ENCODE measurements at regions not wholly inside any gene's neighbourhood (a gene's known extent, or its start where the extent isn't known, plus 50 kb on each side); places are given as distances from the start of the nearest gene placed in this dataset.

DNA sequence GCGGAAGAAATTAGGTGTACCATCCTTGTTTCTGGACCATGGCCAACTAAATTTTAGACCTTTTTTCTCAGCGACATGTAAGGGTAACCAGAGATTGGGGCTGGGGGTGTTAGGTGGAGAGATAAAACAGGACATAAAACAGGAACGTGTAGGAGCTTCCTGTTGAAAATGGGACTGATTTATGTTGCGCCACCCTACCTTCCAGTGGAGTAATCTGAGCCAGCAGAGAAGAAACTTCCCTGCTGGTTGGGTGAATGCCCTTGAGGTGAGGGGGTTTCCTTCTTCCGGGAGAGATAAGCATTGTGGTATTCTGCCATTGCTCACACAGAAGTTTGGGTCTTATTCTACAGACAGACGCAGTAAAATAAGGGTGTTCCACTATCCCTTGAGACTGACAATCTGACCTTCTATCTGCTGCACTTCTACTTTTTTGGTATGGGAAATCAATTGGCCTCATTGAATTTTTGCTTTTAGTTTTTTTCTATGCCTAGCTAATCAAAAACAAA, 417.6 kb downstream of the PCNX1 start (continued):
- TF ChIP-seq SAP30 (IDR thresholded peaks at IDR 0.05; ENCODE audit: borderline replicate concordance, insufficient read depth, low read depth, low read length, poor library complexity, severe bottlenecking) (no peak), DACH1 (IDR thresholded peaks at IDR 0.05; ENCODE audit: partially characterized antibody) (no peak), GABPB2 (CRISPR knock-in tag; conservative IDR thresholded peaks at IDR 0.05) (no peak), TCF7 (IDR thresholded peaks at IDR 0.05; ENCODE audit: borderline replicate concordance) (no peak), KLF10 (CRISPR knock-in tag; IDR thresholded peaks at IDR 0.05) (no peak), COPS2 (conservative IDR thresholded peaks at IDR 0.05) (no peak), SMAD4 (CRISPR knock-in tag; conservative IDR thresholded peaks at IDR 0.05) (peak; percentile 36), MED1 (CRISPR knock-in tag; IDR thresholded peaks at IDR 0.05; ENCODE audit: borderline replicate concordance) (no peak), ZNF263 (CRISPR knock-in tag; IDR thresholded peaks at IDR 0.05; ENCODE audit: borderline replicate concordance) (no peak), TRIM24 (IDR thresholded peaks at IDR 0.05) (peak; percentile 11 to 71; a peak in 2 of 4 replicates), FOXA3 (CRISPR knock-in tag; conservative IDR thresholded peaks at IDR 0.05 in 1 of 2, IDR thresholded peaks at IDR 0.05 in 1 of 2) (no peak), DEAF1 (CRISPR knock-in tag; IDR thresholded peaks at IDR 0.05) (no peak), ZNF133 (CRISPR knock-in tag; IDR thresholded peaks at IDR 0.05) (no peak), CHAMP1 (IDR thresholded peaks at IDR 0.05) (0 out of 2 replicates have a peak, but pooled peaks have one; percentile 37), RBBP5 (IDR thresholded peaks at IDR 0.05; ENCODE audit: borderline replicate concordance, insufficient read depth, low read length, poor library complexity, severe bottlenecking) (no peak)
- TF ChIP-seq, protein P1, sequence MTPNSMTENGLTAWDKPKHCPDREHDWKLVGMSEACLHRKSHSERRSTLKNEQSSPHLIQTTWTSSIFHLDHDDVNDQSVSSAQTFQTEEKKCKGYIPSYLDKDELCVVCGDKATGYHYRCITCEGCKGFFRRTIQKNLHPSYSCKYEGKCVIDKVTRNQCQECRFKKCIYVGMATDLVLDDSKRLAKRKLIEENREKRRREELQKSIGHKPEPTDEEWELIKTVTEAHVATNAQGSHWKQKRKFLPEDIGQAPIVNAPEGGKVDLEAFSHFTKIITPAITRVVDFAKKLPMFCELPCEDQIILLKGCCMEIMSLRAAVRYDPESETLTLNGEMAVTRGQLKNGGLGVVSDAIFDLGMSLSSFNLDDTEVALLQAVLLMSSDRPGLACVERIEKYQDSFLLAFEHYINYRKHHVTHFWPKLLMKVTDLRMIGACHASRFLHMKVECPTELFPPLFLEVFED (CRISPR knock-in tag; conservative IDR thresholded peaks at IDR 0.05), result no peak
- TF ChIP-seq, protein P2, sequence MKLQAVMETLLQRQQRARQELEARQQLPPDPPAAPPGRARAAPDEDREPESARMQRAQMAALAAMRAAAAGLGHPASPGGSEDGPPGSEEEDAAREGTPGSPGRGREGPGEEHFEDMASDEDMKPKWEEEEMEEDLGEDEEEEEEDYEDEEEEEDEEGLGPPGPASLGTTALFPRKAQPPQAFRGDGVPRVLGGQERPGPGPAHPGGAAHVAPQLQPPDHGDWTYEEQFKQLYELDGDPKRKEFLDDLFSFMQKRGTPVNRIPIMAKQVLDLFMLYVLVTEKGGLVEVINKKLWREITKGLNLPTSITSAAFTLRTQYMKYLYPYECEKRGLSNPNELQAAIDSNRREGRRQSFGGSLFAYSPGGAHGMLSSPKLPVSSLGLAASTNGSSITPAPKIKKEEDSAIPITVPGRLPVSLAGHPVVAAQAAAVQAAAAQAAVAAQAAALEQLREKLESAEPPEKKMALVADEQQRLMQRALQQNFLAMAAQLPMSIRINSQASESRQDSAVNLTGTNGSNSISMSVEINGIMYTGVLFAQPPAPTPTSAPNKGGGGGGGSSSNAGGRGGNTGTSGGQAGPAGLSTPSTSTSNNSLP (IDR thresholded peaks at IDR 0.05; ENCODE audit: borderline replicate concordance, low read depth, low read length), result no peak
- TF ChIP-seq, protein P3, sequence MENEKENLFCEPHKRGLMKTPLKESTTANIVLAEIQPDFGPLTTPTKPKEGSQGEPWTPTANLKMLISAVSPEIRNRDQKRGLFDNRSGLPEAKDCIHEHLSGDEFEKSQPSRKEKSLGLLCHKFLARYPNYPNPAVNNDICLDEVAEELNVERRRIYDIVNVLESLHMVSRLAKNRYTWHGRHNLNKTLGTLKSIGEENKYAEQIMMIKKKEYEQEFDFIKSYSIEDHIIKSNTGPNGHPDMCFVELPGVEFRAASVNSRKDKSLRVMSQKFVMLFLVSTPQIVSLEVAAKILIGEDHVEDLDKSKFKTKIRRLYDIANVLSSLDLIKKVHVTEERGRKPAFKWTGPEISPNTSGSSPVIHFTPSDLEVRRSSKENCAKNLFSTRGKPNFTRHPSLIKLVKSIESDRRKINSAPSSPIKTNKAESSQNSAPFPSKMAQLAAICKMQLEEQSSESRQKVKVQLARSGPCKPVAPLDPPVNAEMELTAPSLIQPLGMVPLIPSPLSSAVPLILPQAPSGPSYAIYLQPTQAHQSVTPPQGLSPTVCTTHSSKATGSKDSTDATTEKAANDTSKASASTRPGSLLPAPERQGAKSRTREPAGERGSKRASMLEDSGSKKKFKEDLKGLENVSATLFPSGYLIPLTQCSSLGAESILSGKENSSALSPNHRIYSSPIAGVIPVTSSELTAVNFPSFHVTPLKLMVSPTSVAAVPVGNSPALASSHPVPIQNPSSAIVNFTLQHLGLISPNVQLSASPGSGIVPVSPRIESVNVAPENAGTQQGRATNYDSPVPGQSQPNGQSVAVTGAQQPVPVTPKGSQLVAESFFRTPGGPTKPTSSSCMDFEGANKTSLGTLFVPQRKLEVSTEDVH (IDR thresholded peaks at IDR 0.05; ENCODE audit: low read depth, partially characterized antibody), result no peak

Data from K562 (cell line).